T-helper 9 cell (primary cell): ENCODE measurements at regions not wholly inside any gene's neighbourhood (a gene's known extent, or its start where the extent isn't known, plus 50 kb on each side); places are given as distances from the start of the nearest gene placed in this dataset.
"Not testable (repeated sequence)": the region's sequence is repeated elsewhere in the genome, so short reads cannot be mapped to it uniquely, and the experiment has no call there.

Source experiments
- DNase-seq: peaks from one replicate; pipeline ENCODE4 v3.0.0-alpha.2; 2020

DNA sequence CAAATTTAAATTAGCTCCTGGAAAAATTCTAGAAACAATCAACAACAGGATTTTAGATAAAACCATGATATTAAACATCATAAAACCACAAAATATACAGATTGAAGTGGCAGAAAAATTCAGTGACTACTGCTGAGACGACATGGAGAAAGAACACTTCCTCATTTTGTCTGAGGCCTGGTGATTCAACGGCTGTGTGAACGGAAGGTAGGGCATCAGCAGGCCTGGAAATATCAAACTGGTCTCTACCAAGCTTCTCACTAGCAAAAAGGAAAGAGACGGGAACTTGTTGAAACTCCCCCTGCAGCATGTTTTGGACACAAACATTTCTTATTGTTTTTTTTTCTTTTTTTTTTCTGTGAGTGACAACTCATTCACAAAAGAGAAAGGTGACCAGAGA lies 58.0 kb upstream of the AHI1 start:
- DNase-seq = no peak

DNA sequence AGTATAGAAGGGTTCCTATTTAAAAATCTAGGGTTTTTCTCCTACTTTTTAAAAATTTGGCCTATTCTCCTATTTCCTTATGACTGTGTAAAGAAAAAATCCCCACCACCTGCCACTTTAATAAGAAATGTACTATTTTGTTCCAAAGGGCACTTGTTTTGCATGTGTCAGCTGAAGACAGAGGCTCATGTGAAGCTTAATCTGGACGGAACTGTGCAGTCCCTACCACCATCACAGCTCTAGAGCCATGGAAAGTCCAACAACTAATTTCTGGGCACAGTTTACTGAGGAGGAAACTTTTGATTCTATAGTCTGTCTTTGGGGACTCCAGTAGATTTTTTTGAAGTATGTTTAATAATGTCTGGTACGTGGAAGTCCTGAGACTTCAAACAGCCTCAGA lies 60.0 kb upstream of the AHI1 start:
- DNase-seq = no peak

- not testable (repeated sequence) for DNase-seq
These were observed 68.1 kb upstream of the AHI1 start for GRCh38 chr6:135565605-135566004.

DNA sequence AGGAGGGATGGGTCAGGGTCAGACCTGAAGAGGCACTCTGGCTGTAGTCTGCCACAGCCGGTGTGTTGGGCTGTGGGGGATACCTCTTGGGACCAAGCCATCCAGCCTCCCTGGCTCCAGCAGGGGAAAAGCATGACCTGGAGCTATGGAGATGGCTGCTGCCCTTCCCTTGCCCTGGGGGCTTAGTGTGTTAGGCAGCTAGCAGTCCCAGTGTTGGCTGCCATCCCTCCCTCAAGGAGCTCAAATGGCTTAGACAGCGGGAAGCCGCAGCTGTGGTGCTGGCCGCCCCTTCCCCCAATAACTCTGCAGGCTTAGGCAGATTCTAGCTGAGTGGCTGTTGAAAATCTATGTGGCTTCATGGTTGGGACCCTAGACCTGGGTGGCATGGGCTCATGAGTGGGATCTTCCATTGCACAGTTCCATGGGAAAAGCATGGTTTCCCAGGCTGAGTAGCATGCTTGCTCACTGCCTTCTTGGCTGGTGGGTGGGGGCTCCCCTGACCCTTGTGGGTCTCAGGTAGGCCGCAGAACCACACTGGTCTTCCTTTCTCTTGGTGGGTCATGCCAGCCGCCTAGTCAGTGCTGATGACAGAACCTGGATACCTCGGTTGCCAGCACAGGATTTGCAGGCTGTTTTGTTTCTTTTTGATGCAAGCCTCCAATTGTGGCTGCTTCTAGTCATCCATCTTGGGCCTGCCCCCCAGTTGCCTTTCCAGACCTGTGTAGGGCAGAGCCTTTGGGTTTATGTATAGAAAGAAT lies 69.0 kb upstream of the AHI1 start:
- no peak for DNase-seq

- DNase-seq = no peak
These were observed 70.0 kb upstream of the AHI1 start for GRCh38 chr6:135567375-135568083.

DNA sequence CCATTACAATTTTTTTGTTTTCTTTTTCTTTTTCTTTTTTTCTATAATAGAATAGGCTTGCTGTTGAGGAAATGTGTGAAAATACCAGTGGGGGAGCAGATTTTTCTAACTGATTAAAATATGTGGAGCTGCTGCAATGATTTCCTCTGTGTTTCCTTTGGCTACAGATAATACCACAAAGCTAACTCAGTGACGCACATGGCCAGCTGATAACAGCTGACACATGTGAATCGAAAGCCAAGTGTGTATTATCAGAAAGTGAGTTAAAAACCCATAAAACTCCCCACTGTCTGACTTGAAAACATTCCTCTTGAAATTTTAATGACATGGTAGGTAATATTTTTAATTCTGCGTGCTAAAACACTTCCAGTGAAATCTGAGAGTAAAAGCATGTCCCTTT lies 70.8 kb upstream of the AHI1 start:
- DNase-seq = no peak

GRCh38 chr6:135572051-135572450 lies 74.5 kb upstream of the AHI1 start:
- DNase-seq = no peak

GRCh38 chr6:135575629-135576028 lies 78.1 kb upstream of the AHI1 start:
- DNase-seq = no peak

DNA sequence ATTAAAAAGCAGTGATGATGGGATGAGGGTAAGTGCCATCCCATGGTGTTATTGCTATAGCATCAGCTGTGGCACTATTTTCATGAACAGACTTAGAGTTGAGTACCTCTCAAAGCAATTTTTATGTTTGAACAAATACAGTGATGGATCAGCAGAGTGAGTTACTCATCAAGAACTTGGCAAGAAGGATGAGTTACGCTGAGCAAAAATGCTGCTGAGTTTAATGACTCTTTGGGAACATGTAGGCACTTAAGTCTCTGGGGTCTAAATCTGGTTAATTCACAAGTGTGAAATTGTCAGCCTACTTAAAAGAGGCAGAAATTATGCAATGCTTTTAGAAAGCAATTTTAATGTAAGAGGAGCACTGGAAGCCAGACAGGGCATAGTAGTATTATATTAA lies 78.5 kb upstream of the AHI1 start:
- no peak for DNase-seq

DNA sequence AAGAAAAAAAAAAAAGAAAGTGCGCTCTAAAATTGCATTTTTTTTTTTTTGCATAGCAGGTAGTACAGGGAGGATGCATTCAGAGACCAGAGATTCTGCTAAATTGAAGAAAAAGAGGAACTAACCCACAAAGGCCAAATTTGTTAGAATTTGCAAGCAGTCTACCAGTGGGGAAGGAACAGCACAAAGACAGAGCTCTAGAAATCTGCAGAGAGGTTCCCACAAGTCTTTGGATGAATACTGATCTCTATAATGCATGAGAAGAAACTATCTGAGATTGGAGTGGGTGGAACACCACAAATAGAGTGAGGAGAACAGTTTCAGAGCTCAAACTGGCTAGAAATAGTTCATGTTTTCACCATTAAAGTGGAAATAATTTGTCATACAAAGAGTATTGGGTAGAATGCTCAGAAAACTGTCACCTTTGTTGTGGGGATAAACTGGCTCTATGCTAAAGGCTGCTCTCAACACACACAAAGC lies 79.6 kb upstream of the AHI1 start:
- no peak for DNase-seq

GRCh38 chr6:135578976-135579375 lies 81.4 kb upstream of the AHI1 start:
- no peak for DNase-seq

- no peak for DNase-seq
These were observed 83.7 kb upstream of the AHI1 start for GRCh38 chr6:135581211-135581610.

GRCh38 chr6:135583256-135583761 lies 85.8 kb upstream of the AHI1 start:
- no peak for DNase-seq

DNA sequence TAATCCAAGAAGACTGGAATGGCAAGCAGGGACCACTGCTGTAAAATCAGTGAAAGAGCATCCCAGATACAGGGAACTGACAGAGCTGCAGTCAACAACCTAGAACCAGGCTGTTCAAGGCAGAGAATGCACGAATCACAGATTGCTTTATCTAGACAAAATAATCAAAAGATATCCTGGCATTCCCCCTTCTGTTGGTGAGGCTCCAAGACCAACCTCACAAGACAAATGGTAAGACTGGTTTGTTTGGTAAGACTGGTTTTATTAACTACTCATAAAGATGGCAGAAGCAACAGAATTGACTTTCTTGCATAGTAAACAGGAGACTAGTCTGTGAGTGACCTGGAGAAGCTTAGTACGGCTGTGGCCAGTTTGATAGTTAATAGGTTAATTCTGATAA lies 88.8 kb upstream of the AHI1 start:
- DNase-seq = no peak

DNA sequence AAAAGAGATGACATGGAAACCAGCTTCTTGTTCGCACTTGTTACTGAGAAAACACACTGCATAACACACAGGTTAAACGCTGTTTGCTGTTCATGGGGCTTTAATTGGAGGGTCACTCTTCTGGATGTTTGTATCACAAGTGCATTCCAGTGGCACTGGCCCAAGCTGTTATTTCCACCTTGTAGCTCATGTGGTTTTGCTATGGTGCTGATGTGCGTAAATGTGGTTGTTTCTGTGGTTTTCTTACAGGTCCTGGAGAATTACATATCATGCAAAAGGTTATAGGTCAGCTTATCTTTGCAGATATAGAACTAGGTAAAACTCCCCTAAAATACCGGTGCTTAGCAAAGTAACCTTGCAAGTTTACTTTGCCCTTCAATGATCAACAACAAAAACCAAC lies 89.3 kb upstream of the AHI1 start:
- no peak for DNase-seq

- no peak for DNase-seq
These were observed 94.7 kb upstream of the AHI1 start for GRCh38 chr6:135592276-135592675.

GRCh38 chr6:135594000-135594399 lies 96.5 kb upstream of the AHI1 start:
- DNase-seq = no peak

GRCh38 chr6:135600086-135600702 lies 102.7 kb upstream of the AHI1 start:
- no peak for DNase-seq

- no peak for DNase-seq
These were observed 103.4 kb upstream of the AHI1 start for GRCh38 chr6:135600931-135601330.

DNA sequence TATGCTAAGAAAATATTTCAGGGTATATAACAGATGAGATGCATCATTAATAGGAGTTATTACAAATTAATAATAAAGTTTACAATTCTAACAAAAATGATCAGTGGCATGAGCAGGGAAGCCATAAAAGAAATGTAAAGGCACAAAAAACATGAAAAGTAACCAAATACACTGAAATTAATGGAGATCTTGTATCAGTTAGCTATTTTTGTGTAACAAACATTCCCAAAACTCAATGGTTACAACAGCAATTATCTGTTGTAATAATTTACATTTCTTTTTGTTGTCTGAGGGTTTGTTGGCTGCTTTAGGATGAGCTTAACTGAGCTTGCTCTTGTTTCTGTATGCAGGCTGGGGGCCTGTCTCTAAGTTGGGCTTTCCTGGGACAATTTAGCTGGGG lies 104.3 kb upstream of the AHI1 start:
- no peak for DNase-seq

- no peak for DNase-seq
These were observed 105.7 kb upstream of the AHI1 start for GRCh38 chr6:135603249-135603648.

DNA sequence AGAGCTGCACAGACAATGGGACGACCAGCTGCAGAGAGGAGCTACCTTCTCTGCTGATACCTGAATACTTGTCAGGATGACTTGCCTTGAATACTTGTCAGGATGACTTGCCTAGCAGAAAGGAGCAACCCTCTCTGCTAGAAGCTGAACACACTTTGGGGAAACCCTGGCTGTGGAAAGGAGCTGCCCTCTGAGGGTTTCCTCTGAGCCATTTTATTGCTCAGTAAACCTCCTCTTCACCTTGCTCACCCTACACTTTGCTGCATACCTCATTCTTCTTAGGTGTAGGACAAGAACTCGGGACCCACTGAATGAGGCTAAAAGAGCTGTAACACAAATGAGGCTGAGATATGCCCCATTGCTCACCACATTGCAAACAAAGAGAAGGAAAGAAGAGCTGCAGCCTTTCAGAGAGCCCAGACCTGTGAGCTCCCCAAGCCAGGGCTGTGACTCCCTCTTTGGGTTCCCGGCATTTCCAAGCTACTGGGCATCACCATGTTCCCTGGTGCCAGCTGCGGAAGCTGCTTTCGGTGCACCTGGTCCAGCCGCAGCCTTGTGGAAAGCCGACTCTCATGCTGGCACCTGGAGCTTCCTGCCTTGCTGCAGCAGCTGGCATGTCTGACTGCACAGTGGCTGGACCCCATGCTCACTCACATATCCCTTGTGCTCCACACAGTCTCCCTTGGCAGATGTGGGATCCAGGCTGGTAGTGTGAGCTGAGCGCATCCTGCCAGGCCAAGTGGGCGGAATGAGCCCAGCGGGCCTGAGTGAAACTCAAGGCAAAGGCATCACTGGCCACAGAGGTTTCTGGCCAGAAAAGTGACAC lies 106.7 kb upstream of the AHI1 start:
- no peak for DNase-seq

DNA sequence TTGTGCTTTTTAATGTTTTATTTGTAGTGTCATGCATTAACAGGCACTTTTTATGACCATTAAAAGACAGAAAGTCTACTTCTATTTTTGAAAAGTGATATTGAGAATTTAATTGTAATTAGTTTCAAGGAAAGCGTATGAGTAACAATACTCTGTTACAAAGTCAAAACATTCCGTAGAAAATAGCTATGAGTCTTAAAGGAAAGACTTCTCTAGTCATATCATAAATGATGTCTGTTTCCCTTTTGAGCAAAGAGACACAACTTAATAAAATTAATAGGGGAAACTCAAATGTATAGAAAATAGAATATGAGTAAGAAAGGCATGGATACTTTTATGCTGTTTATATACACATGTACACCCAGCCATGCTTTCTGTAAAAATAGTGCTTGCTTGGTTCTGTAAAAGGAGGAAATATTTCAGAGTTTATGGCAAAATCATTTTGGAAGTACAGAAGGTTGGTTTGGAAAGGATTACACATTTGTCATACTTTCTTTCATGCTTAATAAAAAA lies 107.8 kb upstream of the AHI1 start:
- no peak for DNase-seq
